ENCODE measurements at regions not wholly inside any gene's neighbourhood (a gene's known extent, or its start where the extent isn't known, plus 50 kb on each side); places are given as distances from the start of the nearest gene placed in this dataset.

GRCh38 chr5:173741729-173742431, 125.4 kb upstream of the BOD1 start:
- DNase-seq (ENCODE audit: low spot score): no peak

- peak; percentile 3 for DNase-seq (ENCODE audit: low spot score)
Measured at GRCh38 chr5:173742432-173742816, 126.0 kb upstream of the BOD1 start.

- DNase-seq (ENCODE audit: low spot score): no peak
Measured at GRCh38 chr5:173743641-173744343, 127.3 kb upstream of the BOD1 start.

GRCh38 chr5:173744551-173744950, 128.1 kb upstream of the BOD1 start:
- DNase-seq (ENCODE audit: low spot score): no peak

GRCh38 chr5:173745123-173745522, 128.7 kb upstream of the BOD1 start:
- no peak for DNase-seq (ENCODE audit: low spot score)

- DNase-seq (ENCODE audit: low spot score): no peak
Measured at GRCh38 chr5:173745557-173745956, 129.1 kb upstream of the BOD1 start.

- no peak for DNase-seq (ENCODE audit: low spot score)
Measured at GRCh38 chr5:173746047-173746646, 129.7 kb upstream of the BOD1 start.

GRCh38 chr5:173747876-173748275, 131.4 kb upstream of the BOD1 start:
- no peak for DNase-seq (ENCODE audit: low spot score)

- no peak for DNase-seq (ENCODE audit: low spot score)
Measured at GRCh38 chr5:173750538-173751265, 134.3 kb upstream of the BOD1 start.

GRCh38 chr5:173751266-173751600, 134.8 kb upstream of the BOD1 start:
- no peak for DNase-seq (ENCODE audit: low spot score)

- no peak for DNase-seq (ENCODE audit: low spot score)
Measured at GRCh38 chr5:173752653-173753052, 135.5 kb upstream of the CPEB4 start.

GRCh38 chr5:173753307-173754168, 134.6 kb upstream of the CPEB4 start:
- no peak for DNase-seq (ENCODE audit: low spot score)

- no peak for DNase-seq (ENCODE audit: low spot score)
Measured at GRCh38 chr5:173755319-173755718, 132.8 kb upstream of the CPEB4 start.

GRCh38 chr5:173757403-173758209, 130.5 kb upstream of the CPEB4 start:
- DNase-seq (ENCODE audit: low spot score): no peak

GRCh38 chr5:173758676-173759075, 129.5 kb upstream of the CPEB4 start:
- DNase-seq (ENCODE audit: low spot score): no peak

GRCh38 chr5:173759691-173760090, 128.5 kb upstream of the CPEB4 start:
- no peak for DNase-seq (ENCODE audit: low spot score)

- no peak for DNase-seq (ENCODE audit: low spot score)
Measured at GRCh38 chr5:173760461-173761177, 127.5 kb upstream of the CPEB4 start.

- DNase-seq (ENCODE audit: low spot score): no peak
Measured at GRCh38 chr5:173761178-173761513, 127.0 kb upstream of the CPEB4 start.

- DNase-seq (ENCODE audit: low spot score): no peak
Measured at GRCh38 chr5:173762045-173762444, 126.1 kb upstream of the CPEB4 start.

GRCh38 chr5:173762930-173763329, 125.2 kb upstream of the CPEB4 start:
- no peak for DNase-seq (ENCODE audit: low spot score)
